ENCODE measurements at regions not wholly inside any gene's neighbourhood (a gene's known extent, or its start where the extent isn't known, plus 50 kb on each side); places are given as distances from the start of the nearest gene placed in this dataset.
A peak's percentile ranks its signal among the peaks of the same experiment; 100 is the strongest.

DNA sequence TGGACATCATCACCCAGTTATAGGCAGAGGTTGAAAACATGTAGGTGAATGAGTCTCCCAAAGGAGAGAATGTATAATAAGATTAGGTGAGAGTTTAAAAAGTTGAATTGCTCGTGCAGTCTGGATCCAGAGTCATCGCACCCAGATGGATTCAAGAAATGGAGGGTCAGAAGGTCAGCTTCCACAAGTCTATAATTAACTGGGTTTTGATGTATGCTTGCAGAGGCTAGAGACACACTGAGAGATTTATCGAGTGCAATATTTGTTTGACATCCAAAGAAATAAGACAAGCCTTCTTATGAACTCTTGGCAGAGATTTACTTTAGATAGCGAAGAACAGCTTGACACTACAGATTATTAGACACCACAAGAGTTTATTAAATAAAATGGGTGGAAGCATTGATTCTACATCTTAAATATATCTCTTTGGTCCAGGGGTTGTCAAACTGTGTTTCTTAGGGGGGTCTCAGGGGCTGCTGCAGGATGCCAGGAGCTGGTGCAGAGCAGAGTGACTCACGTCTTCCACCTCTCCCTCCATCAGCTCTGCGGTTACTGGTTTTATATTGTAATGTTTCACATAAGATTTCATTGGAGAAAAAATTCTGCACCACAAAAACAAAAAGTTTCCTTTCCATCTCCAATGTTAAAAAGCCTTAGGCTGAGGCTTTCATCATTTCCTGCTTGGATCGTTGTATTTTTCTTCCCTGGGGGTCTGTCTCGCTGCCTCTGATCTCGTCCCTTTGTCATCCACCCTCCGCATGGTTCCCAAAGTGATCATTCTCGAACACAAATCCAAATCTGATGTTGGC, 176.2 kb upstream of the AHI1 start:
- DNase-seq (ENCODE audit: extremely low spot score): no peak
- ChIA-PET CTCF (interaction anchor here (1.3 kb wide), 1 partner anchor 553 kb away, joined by 3 read pairs; no protein-coding TSS in a partner anchor), POLR2A (no interaction called here)
- TF ChIP-seq SUZ12 (IDR thresholded peaks at IDR 0.05) (no peak), ZNF384 (IDR thresholded peaks at IDR 0.05) (no peak), FOXK2 (IDR thresholded peaks at IDR 0.05) (no peak), CTBP1 (IDR thresholded peaks at IDR 0.05; ENCODE audit: borderline replicate concordance) (no peak), TARDBP (IDR thresholded peaks at IDR 0.05) (no peak), BHLHE40 (IDR thresholded peaks at IDR 0.05; ENCODE audit: borderline replicate concordance) (no peak)
- TF ChIP-seq, protein P1, sequence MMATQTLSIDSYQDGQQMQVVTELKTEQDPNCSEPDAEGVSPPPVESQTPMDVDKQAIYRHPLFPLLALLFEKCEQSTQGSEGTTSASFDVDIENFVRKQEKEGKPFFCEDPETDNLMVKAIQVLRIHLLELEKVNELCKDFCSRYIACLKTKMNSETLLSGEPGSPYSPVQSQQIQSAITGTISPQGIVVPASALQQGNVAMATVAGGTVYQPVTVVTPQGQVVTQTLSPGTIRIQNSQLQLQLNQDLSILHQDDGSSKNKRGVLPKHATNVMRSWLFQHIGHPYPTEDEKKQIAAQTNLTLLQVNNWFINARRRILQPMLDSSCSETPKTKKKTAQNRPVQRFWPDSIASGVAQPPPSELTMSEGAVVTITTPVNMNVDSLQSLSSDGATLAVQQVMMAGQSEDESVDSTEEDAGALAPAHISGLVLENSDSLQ (IDR thresholded peaks at IDR 0.05): no peak

DNA sequence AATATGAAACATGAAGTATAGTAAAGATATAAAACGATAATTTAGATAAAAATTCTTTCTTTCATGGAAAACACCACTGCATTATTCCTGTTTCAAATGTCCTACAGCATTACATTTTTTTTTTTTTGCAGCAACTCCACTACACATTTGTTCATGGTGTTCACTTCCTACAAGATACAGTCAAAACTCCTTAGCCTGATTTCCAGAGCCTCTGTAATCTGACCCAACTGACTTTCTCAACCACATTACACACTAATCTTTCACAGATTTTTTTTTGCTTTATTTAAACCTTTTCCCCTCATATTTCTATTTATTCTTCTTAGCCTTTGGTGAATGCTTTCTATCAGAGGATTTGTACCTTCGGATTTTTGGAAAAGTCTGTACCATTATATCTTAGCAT, 176.5 kb upstream of the PDE7B start:
- POLR2A ChIA-PET: no interaction called here
- CTCF ChIA-PET: interaction anchor here (1.0 kb wide), 2 partner anchors 351 to 551 kb away, joined by 3 to 4 read pairs; no protein-coding TSS in a partner anchor

DNA sequence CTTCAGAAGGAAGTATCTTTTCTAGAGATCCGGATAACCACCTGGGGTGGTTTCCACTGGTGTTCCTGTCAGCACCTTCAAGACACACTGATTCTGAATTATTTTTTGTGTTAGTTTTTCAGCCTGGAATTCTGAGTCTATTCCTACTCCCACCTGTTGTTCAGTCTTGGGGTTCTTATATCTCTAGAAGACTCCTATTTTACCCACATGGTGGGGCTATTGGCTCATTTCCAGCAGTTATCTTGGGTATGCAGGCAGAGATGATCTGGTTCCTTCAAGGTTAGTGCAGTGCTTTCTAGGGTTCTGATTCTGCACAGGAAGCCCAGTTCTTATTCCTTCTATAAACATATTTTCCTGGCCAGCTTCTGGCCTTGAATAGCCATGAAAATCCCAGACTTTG, 175.6 kb upstream of the PDE7B start:
- no peak for TF ChIP-seq LEF1 (IDR thresholded peaks at IDR 0.05; ENCODE audit: borderline replicate concordance)
- TF ChIP-seq ELF4 (IDR thresholded peaks at IDR 0.05): no peak
- no peak for TF ChIP-seq HDGF (IDR thresholded peaks at IDR 0.05; ENCODE audit: borderline replicate concordance)
- TF ChIP-seq BHLHE40 (IDR thresholded peaks at IDR 0.05; ENCODE audit: borderline replicate concordance): no peak
- TF ChIP-seq SP1 (IDR thresholded peaks at IDR 0.05): no peak
- no peak for TF ChIP-seq ZNF384 (IDR thresholded peaks at IDR 0.05)
- TF ChIP-seq FOXA1 (IDR thresholded peaks at IDR 0.05): no peak
- TF ChIP-seq L3MBTL2 (conservative IDR thresholded peaks at IDR 0.05): no peak
- no peak for TF ChIP-seq TARDBP (IDR thresholded peaks at IDR 0.05)
- TF ChIP-seq CTBP1 (IDR thresholded peaks at IDR 0.05; ENCODE audit: borderline replicate concordance): no peak
- TF ChIP-seq FOXK2 (IDR thresholded peaks at IDR 0.05): no peak
- no peak for TF ChIP-seq SUZ12 (IDR thresholded peaks at IDR 0.05)
- no peak for TF ChIP-seq ARNT (IDR thresholded peaks at IDR 0.05)
- TF ChIP-seq, protein P1 (IDR thresholded peaks at IDR 0.05): no peak
- no peak for TF ChIP-seq FOXM1 (IDR thresholded peaks at IDR 0.05; ENCODE audit: borderline replicate concordance)
- no peak for TF ChIP-seq NFRKB (IDR thresholded peaks at IDR 0.05)
- ChIA-PET POLR2A (no interaction called here), CTCF (interaction anchor here (0.5 to 1.0 kb wide), 3 partner anchors 99 to 550 kb away, joined by 3 to 4 read pairs (median 4); no protein-coding TSS in a partner anchor)
- DNase-seq (ENCODE audit: extremely low spot score): peak; percentile 58

More for the DNA sequence above, 176.5 kb upstream of the PDE7B start:
- DNase-seq (ENCODE audit: extremely low spot score): no peak
- no peak for TF ChIP-seq L3MBTL2 (conservative IDR thresholded peaks at IDR 0.05)
- TF ChIP-seq FOXK2 (IDR thresholded peaks at IDR 0.05): no peak
- TF ChIP-seq SP1 (IDR thresholded peaks at IDR 0.05): no peak
- TF ChIP-seq TARDBP (IDR thresholded peaks at IDR 0.05): no peak
- TF ChIP-seq FOXM1 (IDR thresholded peaks at IDR 0.05; ENCODE audit: borderline replicate concordance): no peak
- no peak for TF ChIP-seq HDGF (IDR thresholded peaks at IDR 0.05; ENCODE audit: borderline replicate concordance)
- TF ChIP-seq NFRKB (IDR thresholded peaks at IDR 0.05): no peak
- no peak for TF ChIP-seq SUZ12 (IDR thresholded peaks at IDR 0.05)
- TF ChIP-seq BHLHE40 (IDR thresholded peaks at IDR 0.05; ENCODE audit: borderline replicate concordance): no peak
- TF ChIP-seq, protein P1 (IDR thresholded peaks at IDR 0.05): no peak
- no peak for TF ChIP-seq ARNT (IDR thresholded peaks at IDR 0.05)
- no peak for TF ChIP-seq CTBP1 (IDR thresholded peaks at IDR 0.05; ENCODE audit: borderline replicate concordance)
- TF ChIP-seq ZNF384 (IDR thresholded peaks at IDR 0.05): no peak

DNA sequence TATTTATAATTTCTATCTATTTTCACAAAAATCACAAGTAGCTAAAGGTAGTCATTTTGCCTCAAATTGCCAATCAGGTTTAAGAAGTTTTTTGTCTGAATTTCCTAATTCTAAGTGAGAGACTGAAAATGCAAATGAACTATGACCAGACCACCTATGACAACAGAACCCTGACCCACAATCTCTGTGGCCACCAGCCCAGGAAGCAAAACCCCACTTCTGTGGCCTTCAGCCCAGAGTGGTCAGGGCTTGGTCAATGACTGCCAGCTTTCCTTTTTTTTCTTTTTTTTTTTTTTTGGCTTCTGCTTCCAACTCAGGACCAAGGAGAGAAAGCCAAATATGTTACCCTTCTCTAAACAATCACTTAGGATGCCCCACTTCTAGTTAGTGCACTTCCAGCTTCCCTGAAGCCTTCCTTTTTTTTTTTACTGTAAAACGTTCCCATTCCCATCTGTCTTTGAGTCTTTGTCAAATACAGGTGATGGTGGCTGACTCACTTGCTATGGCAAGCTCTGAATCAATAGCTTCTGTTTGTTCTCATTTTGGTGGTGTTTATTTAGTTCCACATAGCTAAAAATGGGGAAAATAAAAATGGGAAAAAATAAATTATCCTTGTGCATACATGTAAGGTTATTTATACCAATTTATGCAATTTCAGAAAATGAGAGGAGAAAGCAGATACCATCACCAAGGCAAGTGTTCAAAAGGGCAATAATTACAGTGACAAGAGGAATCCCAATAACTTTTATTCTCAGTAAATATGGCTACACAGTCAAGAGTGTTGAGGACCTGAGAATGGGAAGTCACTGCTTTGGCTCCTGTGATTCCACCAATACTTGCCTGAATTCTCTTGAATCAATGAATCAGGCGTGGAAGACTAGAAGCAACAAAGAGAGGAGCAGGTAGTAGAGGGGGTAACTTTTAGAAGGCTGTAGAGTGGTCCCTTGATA, 170.3 kb upstream of the PDE7B start:
- ChIA-PET POLR2A (no interaction called here), CTCF (no interaction called here)
- TF ChIP-seq HDGF (IDR thresholded peaks at IDR 0.05; ENCODE audit: borderline replicate concordance): no peak
- TF ChIP-seq FOXM1 (IDR thresholded peaks at IDR 0.05; ENCODE audit: borderline replicate concordance): no peak
- no peak for TF ChIP-seq NFRKB (IDR thresholded peaks at IDR 0.05)
- no peak for TF ChIP-seq ZNF384 (IDR thresholded peaks at IDR 0.05)
- TF ChIP-seq FOXK2 (IDR thresholded peaks at IDR 0.05): no peak
- TF ChIP-seq LEF1 (IDR thresholded peaks at IDR 0.05; ENCODE audit: borderline replicate concordance): no peak
- no peak for TF ChIP-seq SP1 (IDR thresholded peaks at IDR 0.05)
- no peak for TF ChIP-seq SUZ12 (IDR thresholded peaks at IDR 0.05)
- TF ChIP-seq, protein P1 (IDR thresholded peaks at IDR 0.05): no peak
- TF ChIP-seq L3MBTL2 (conservative IDR thresholded peaks at IDR 0.05): no peak
- TF ChIP-seq FOXA1 (IDR thresholded peaks at IDR 0.05): no peak
- TF ChIP-seq ARNT (IDR thresholded peaks at IDR 0.05): no peak
- TF ChIP-seq ELF4 (IDR thresholded peaks at IDR 0.05): no peak
- TF ChIP-seq TARDBP (IDR thresholded peaks at IDR 0.05): no peak
- no peak for TF ChIP-seq CTBP1 (IDR thresholded peaks at IDR 0.05; ENCODE audit: borderline replicate concordance)
- no peak for TF ChIP-seq BHLHE40 (IDR thresholded peaks at IDR 0.05; ENCODE audit: borderline replicate concordance)
- DNase-seq (ENCODE audit: extremely low spot score): no peak

All from HEK293T (cell line).